Gastrocnemius medialis (tissue), 4 donors: ENCODE measurements at regions not wholly inside any gene's neighbourhood (a gene's known extent, or its start where the extent isn't known, plus 50 kb on each side); places are given as distances from the start of the nearest gene placed in this dataset.

Source experiments
- CTCF ChIP-seq, 5 experiments: fragments of 450-650 bp in 3 of 5; fragments of 200-600 bp in 2 of 5; sonication (generic) in 2 of 5; IDR thresholded peaks in 4 of 5; conservative IDR thresholded peaks in 1 of 5; 1 replicate in 4 of 5; 2 replicates in 1 of 5; pipeline ENCODE4 v1.5.1; 2016 to 2019; ENCODE audit warnings: antibody characterized with exemption in 5 of 5, mild to moderate bottlenecking in 3 of 5, moderate library complexity in 3 of 5
- POLR2A ChIP-seq, 2 donors: fragments of 450-650 bp; IDR thresholded peaks; one replicate each; pipeline ENCODE4 v1.6.1; 2017; ENCODE audit warnings: antibody characterized with exemption in 2 of 2, mild to moderate bottlenecking in 2 of 2, moderate library complexity in 2 of 2

- no peak for TF ChIP-seq POLR2A (IDR thresholded peaks at IDR 0.05)
- TF ChIP-seq CTCF (IDR thresholded peaks at IDR 0.05 in 4 of 5, conservative IDR thresholded peaks at IDR 0.05 in 1 of 5) = no peak
These were observed 444.0 kb downstream of the MFSD1 start for GRCh38 chr3:159245871-159246270.
